Uterus (tissue), 3 donors: ENCODE measurements at regions not wholly inside any gene's neighbourhood (a gene's known extent, or its start where the extent isn't known, plus 50 kb on each side); places are given as distances from the start of the nearest gene placed in this dataset.

Experiments used
- DNase-seq, 2 donors: peaks; one replicate each; pipeline ENCODE4 v3.0.0-alpha.2; 2019 to 2020
- H3K27ac ChIP-seq, 2 donors: fragments of 200-600 bp; sonication (generic); 1 replicate in 1 of 2; 2 replicates in 1 of 2; pipeline ENCODE4 v1.5.1; 2016 to 2018
- H3K27me3 ChIP-seq, 2 donors: fragments of 200-600 bp; sonication (generic); one replicate each; pipeline ENCODE4 v1.5.1; 2018 to 2019; ENCODE audit warnings: control low read depth in 1 of 2
- H3K36me3 ChIP-seq, 2 donors: fragments of 200-600 bp; sonication (generic); one replicate each; pipeline ENCODE4 v1.5.1; 2019; ENCODE audit warnings: control low read depth in 1 of 2
- H3K4me1 ChIP-seq, 2 donors: fragments of 200-600 bp; sonication (generic); one replicate each; pipeline ENCODE4 v1.5.1; 2018 to 2019; ENCODE audit warnings: control low read depth in 1 of 2
- H3K4me3 ChIP-seq, 2 donors: fragments of 200-600 bp; sonication (generic); 1 replicate in 1 of 2; 2 replicates in 1 of 2; pipeline ENCODE4 v1.5.1; 2018 to 2019; ENCODE audit warnings: mild to moderate bottlenecking in 1 of 2
- H3K9me3 ChIP-seq, 2 donors: fragments of 200-600 bp; sonication (generic); one replicate each; pipeline ENCODE4 v1.5.1; 2019; ENCODE audit warnings: control low read depth in 1 of 2
- CTCF ChIP-seq, 4 experiments: fragments of 200-600 bp in 2 of 4; fragments of 450-650 bp in 2 of 4; sonication (generic) in 2 of 4; IDR thresholded peaks; one replicate each; pipeline ENCODE4 v1.5.1; 2016 to 2019; ENCODE audit warnings: antibody characterized with exemption in 4 of 4, mild to moderate bottlenecking in 2 of 4, moderate library complexity in 1 of 4
- POLR2A ChIP-seq, 2 donors: fragments of 450-650 bp; IDR thresholded peaks; one replicate each; pipeline ENCODE4 v1.6.1; 2016; ENCODE audit warnings: antibody characterized with exemption in 2 of 2, mild to moderate bottlenecking in 1 of 2, moderate library complexity in 1 of 2
- intact Hi-C: fragments of 100-400 bp; cut with DNase I; formaldehyde crosslinking; loops from one replicate; pipeline ENCODE4 v1.15.1; 2023; ENCODE audit warnings: low total_unique reads
- donor health status: DM: yes; HTN: yes; CAD: no.

DNA sequence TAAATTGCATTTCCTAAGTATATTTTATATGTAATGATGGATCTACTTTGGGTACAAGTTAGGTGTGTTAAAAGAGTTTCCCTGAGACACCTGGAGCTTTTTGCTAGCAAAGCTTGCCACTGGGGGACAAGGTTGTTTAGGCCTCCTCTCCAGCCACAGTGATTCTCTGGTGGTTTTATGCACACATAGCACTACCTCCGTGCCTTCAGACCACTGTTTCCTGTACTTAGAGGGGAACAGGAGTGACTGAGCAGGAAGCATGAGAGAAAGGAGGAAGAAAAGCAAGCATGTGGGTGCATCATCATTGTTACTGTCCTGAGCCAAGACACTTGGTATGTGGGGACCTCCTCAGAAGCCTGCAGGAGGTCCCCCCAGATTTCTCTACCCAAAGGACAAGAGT lies 272.1 kb downstream of the RASEF start:
- H3K27ac ChIP-seq, result no peak overlapping the region
- no peaks in the 10 kb centered on the region for H3K27me3 ChIP-seq
- H3K9me3 ChIP-seq, result no peaks in the 10 kb centered on the region
- no peak for TF ChIP-seq POLR2A (IDR thresholded peaks at IDR 0.05)
- TF ChIP-seq CTCF (IDR thresholded peaks at IDR 0.05), result no peak
- no peak for DNase-seq
- H3K4me3 ChIP-seq, result no peak overlapping the region
- H3K36me3 ChIP-seq, result no peaks in the 10 kb centered on the region
- intact Hi-C loops, result no loop called here
- H3K4me1 ChIP-seq, result no peaks in the 10 kb centered on the region

- H3K4me1 ChIP-seq, result no peaks in the 10 kb centered on the region
- no peaks in the 10 kb centered on the region for H3K36me3 ChIP-seq
- DNase-seq, result no peak
- no peaks in the 10 kb centered on the region for H3K9me3 ChIP-seq
- intact Hi-C loops, result no loop called here
- TF ChIP-seq POLR2A (IDR thresholded peaks at IDR 0.05) (no peak), CTCF (IDR thresholded peaks at IDR 0.05) (no peak)
- no peaks in the 10 kb centered on the region for H3K27me3 ChIP-seq
- no peak overlapping the region for H3K4me3 ChIP-seq
- no peak overlapping the region for H3K27ac ChIP-seq
These were observed 271.2 kb downstream of the RASEF start for GRCh38 chr9:82791692-82792091.

GRCh38 chr9:82797534-82797933 lies 265.4 kb downstream of the RASEF start:
- Histone ChIP-seq H3K27me3 (no peaks in the 10 kb centered on the region), H3K27ac (no peak overlapping the region), H3K4me3 (no peak overlapping the region), H3K4me1 (no peaks in the 10 kb centered on the region), H3K36me3 (no peaks in the 10 kb centered on the region), H3K9me3 (no peaks in the 10 kb centered on the region)
- intact Hi-C loops, result no loop called here
- TF ChIP-seq POLR2A (IDR thresholded peaks at IDR 0.05) (no peak), CTCF (IDR thresholded peaks at IDR 0.05) (no peak)
- peak in 1 of 2 donors; percentile 13 for DNase-seq

GRCh38 chr9:82799286-82799685 lies 263.7 kb downstream of the RASEF start:
- intact Hi-C loops, result no loop called here
- TF ChIP-seq POLR2A (IDR thresholded peaks at IDR 0.05) (no peak), CTCF (IDR thresholded peaks at IDR 0.05) (no peak)
- Histone ChIP-seq H3K27ac (no peak overlapping the region), H3K9me3 (no peaks in the 10 kb centered on the region), H3K4me1 (no peaks in the 10 kb centered on the region), H3K36me3 (no peaks in the 10 kb centered on the region), H3K4me3 (no peak overlapping the region), H3K27me3 (no peaks in the 10 kb centered on the region)
- DNase-seq, result no peak

DNA sequence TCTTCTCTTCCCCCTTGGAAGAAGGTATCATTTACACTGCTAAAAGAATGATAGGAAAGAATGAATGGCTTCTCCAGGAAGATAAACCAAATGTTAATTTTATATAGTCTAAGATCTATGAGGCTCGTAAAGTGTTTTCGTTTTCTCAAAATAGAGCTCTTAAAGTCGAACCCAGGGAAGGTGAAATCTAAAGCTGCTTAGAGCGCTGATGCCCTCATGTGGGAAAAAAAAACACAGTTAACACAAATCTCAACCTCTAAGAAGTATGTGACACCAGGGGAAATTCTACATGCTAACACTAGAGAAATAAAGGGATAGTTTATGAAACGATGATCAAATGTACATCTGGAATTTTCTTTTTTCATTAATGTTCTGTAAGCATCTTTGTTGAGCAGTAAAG lies 257.9 kb downstream of the RASEF start:
- H3K27me3 ChIP-seq, result no peaks in the 10 kb centered on the region
- no peak for DNase-seq
- H3K4me1 ChIP-seq, result no peaks in the 10 kb centered on the region
- no peaks in the 10 kb centered on the region for H3K36me3 ChIP-seq
- no peaks in the 10 kb centered on the region for H3K9me3 ChIP-seq
- TF ChIP-seq CTCF (IDR thresholded peaks at IDR 0.05) (no peak), POLR2A (IDR thresholded peaks at IDR 0.05) (no peak)
- H3K27ac ChIP-seq, result no peak overlapping the region
- intact Hi-C loops, result no loop called here
- H3K4me3 ChIP-seq, result no peak overlapping the region
